ENCODE measurements at regions not wholly inside any gene's neighbourhood (a gene's known extent, or its start where the extent isn't known, plus 50 kb on each side); places are given as distances from the start of the nearest gene placed in this dataset.

GRCh38 chr14:34052658-34053014 lies 101.8 kb upstream of the EGLN3 start (continued):
- TF ChIP-seq RAD21 (CRISPR knock-in tag; IDR thresholded peaks at IDR 0.05) (no peak), ZNF614 (CRISPR knock-in tag; IDR thresholded peaks at IDR 0.05; ENCODE audit: borderline replicate concordance) (peak; percentile 74), NFKB2 (CRISPR knock-in tag; IDR thresholded peaks at IDR 0.05; ENCODE audit: borderline replicate concordance) (no peak), ATF3 (CRISPR knock-in tag; IDR thresholded peaks at IDR 0.05) (peak; percentile 80), GABPB1 (CRISPR knock-in tag; IDR thresholded peaks at IDR 0.05) (0 out of 2 replicates have a peak, but pooled peaks have one; percentile 28), AFF4 (CRISPR knock-in tag; IDR thresholded peaks at IDR 0.05) (peak; percentile 21; the same call in 1 of the 2 replicates), HDAC6 (IDR thresholded peaks at IDR 0.05; ENCODE audit: low read depth, low read length) (no peak), RELA (CRISPR knock-in tag; IDR thresholded peaks at IDR 0.05) (no peak), PHB2 (IDR thresholded peaks at IDR 0.05; ENCODE audit: partially characterized antibody) (no peak), MED1 (CRISPR knock-in tag; IDR thresholded peaks at IDR 0.05) (peak; percentile 54), ZNF713 (CRISPR knock-in tag; IDR thresholded peaks at IDR 0.05) (no peak), ISX (CRISPR knock-in tag; conservative IDR thresholded peaks at IDR 0.05) (no peak), TAF1 (CRISPR knock-in tag; IDR thresholded peaks at IDR 0.05) (no peak), ZNF674 (CRISPR knock-in tag; IDR thresholded peaks at IDR 0.05; ENCODE audit: low read depth) (no peak), ESRRA (CRISPR knock-in tag; IDR thresholded peaks at IDR 0.05; ENCODE audit: low read depth) (no peak), XRCC5 (optimal IDR thresholded peaks at IDR 0.05; ENCODE audit: low read length) (peak; percentile 87), THYN1 (CRISPR knock-in tag; IDR thresholded peaks at IDR 0.05; ENCODE audit: borderline replicate concordance, low read depth) (no peak), ZNF12 (CRISPR knock-in tag; IDR thresholded peaks at IDR 0.05) (no peak), SRY (CRISPR knock-in tag; IDR thresholded peaks at IDR 0.05) (no peak), SYNCRIP (IDR thresholded peaks at IDR 0.05; ENCODE audit: insufficient read depth, low read depth, low read length) (no peak), ZNF230 (CRISPR knock-in tag; IDR thresholded peaks at IDR 0.05) (no peak), CBX5 (CRISPR knock-in tag; IDR thresholded peaks at IDR 0.05; ENCODE audit: borderline replicate concordance) (peak; percentile 89), DPF2 (CRISPR knock-in tag; IDR thresholded peaks at IDR 0.05; ENCODE audit: borderline replicate concordance, low read depth) (no peak), PAXIP1 (CRISPR knock-in tag; conservative IDR thresholded peaks at IDR 0.05) (no peak; the same call in 1 of the 2 replicates), ISL2 (CRISPR knock-in tag; IDR thresholded peaks at IDR 0.05) (no peak), SAP130 (CRISPR knock-in tag; IDR thresholded peaks at IDR 0.05; ENCODE audit: low read depth) (peak; percentile 61; the same call in 1 of the 2 replicates)

Data from HepG2 (cell line).